ENCODE measurements at regions not wholly inside any gene's neighbourhood (a gene's known extent, or its start where the extent isn't known, plus 50 kb on each side); places are given as distances from the start of the nearest gene placed in this dataset.
A peak's percentile ranks its signal among the peaks of the same experiment; 100 is the strongest.

DNA sequence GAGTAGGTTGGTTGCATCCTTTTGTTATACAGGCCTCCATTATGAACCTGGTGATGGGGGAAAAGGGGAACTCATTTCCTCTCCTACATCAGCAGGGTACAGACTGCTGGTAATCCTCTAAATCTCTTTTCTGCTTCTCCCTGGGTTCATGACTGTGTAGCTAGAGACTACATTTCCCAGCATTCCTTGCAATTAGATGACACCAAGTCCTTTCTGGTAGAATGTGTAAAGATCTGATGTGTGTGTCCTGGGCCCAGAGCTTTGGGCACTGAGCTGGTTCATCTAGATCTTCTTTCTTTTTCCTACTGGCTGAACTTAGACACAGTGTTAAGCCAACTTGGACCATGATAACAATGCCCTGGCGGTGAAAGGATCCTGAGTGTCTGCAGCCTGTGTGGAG is 104.7 kb upstream of the IFNGR1 start:
- no peak overlapping the region for H3K4me3 ChIP-seq (ENCODE audit: low read depth, low read length)
- TF ChIP-seq, protein P1, sequence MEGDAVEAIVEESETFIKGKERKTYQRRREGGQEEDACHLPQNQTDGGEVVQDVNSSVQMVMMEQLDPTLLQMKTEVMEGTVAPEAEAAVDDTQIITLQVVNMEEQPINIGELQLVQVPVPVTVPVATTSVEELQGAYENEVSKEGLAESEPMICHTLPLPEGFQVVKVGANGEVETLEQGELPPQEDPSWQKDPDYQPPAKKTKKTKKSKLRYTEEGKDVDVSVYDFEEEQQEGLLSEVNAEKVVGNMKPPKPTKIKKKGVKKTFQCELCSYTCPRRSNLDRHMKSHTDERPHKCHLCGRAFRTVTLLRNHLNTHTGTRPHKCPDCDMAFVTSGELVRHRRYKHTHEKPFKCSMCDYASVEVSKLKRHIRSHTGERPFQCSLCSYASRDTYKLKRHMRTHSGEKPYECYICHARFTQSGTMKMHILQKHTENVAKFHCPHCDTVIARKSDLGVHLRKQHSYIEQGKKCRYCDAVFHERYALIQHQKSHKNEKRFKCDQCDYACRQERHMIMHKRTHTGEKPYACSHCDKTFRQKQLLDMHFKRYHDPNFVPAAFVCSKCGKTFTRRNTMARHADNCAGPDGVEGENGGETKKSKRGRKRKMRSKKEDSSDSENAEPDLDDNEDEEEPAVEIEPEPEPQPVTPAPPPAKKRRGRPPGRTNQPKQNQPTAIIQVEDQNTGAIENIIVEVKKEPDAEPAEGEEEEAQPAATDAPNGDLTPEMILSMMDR (IDR thresholded peaks at IDR 0.05; ENCODE audit: low read depth, low read length, missing control alignments) = no peak
- no peak for DNase-seq (ENCODE audit: low read depth)
- in situ Hi-C loops (cut with HindIII; ENCODE audit: low sequenced_read_pairs) = no loop called here

DNA sequence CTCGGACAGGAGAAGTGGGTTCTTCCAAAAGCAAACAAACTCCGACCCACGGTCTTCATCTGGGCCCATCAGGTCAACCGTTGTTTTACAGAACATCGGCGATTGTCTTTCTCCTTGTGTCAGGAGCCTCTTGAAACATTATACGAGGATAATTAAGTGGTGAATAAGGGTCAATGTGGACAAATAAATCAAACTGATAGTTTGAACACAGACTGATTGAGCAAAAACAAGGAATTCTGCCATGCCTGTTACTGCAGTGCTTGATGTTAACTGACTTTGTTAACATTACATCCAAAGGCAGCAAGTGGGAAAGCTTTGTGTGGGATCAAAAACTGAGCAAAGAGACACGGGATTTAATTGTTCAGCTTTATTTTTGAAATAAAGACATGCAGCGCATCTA is 101.1 kb upstream of the IFNGR1 start:
- TF ChIP-seq, protein P1 (IDR thresholded peaks at IDR 0.05; ENCODE audit: low read depth, low read length, missing control alignments) = no peak
- no peak overlapping the region for H3K4me3 ChIP-seq (ENCODE audit: low read depth, low read length)
- no peak for DNase-seq (ENCODE audit: low read depth)
- in situ Hi-C loops (cut with HindIII; ENCODE audit: low sequenced_read_pairs) = no loop called here

GRCh38 chr6:137316626-137317025 is 97.4 kb upstream of the IFNGR1 start:
- TF ChIP-seq, protein P1 (IDR thresholded peaks at IDR 0.05; ENCODE audit: low read depth, low read length, missing control alignments) = no peak
- no peak overlapping the region for H3K4me3 ChIP-seq (ENCODE audit: low read depth, low read length)
- DNase-seq (ENCODE audit: low read depth) = no peak
- in situ Hi-C loops (cut with HindIII; ENCODE audit: low sequenced_read_pairs) = no loop called here

DNA sequence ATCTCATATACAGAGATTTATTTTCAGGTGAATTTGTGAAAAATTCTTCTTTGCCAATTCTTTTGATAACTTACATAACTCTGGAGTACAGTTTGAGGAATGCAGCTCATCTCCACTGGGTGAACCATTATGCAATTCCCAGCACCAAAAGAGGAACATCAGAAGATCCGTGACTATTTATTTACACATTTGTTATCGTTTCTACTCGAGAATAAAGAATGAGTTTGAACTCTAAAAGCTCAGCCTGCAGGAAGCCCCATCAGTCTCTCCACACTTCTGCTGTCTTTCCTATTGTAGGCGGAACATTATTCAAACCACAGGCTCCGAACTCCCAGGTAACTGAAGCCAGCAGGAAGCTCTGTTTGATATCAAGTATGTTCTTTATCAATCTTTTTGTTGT is 95.9 kb upstream of the IFNGR1 start:
- no peak for DNase-seq (ENCODE audit: low read depth)
- TF ChIP-seq, protein P1 (IDR thresholded peaks at IDR 0.05; ENCODE audit: low read depth, low read length, missing control alignments) = no peak
- H3K4me3 ChIP-seq (ENCODE audit: low read depth, low read length) = no peak overlapping the region
- in situ Hi-C loops (cut with HindIII; ENCODE audit: low sequenced_read_pairs) = no loop called here

DNA sequence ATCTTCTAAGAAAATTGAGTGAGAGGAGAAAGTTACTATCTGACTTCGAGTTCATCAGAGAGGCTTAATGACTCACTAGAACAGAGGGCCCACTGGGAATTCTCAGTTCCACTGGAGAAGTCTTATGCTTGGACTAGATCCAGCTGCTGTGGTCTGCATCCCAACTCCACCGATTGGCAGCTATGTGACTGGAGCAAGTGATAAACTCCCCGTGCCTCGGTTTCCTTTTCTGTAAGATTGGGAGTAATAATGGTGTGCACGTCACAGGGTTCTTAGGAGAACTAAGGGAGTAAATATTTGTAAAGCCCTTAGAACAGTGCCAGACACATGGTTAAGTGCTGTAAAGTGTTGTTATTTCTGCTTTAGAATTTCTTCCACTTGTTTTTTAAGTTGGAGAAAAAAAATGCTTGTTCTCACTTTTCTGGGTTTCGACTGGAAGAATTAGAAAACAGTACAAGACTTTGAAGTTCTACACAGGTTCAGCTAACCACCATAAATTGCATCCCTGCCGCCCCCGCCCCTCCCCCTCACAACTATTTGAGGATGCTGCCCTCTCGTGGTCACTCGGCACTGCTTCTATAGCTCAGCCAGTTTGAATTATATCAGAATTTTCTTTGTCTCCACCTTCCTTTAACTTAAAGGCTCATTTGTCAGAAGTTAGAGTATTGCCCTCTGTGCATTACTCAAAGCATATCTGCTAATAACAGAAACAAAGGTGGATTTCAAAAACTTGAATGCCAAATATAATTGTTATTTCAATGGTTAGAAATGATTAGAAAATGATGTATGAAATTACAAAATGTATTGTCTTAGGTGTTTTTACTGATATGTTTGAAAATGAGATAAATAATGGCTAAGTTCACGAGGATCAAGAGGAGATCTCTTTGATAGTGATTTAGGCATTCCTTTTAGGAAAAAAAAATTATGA is 95.0 kb upstream of the IFNGR1 start:
- DNase-seq (ENCODE audit: low read depth) = peak; percentile 62
- no peak overlapping the region for H3K4me3 ChIP-seq (ENCODE audit: low read depth, low read length)
- TF ChIP-seq, protein P1 (IDR thresholded peaks at IDR 0.05; ENCODE audit: low read depth, low read length, missing control alignments) = peak; percentile 85
- in situ Hi-C loops (cut with HindIII; ENCODE audit: low sequenced_read_pairs) = no loop called here

DNA sequence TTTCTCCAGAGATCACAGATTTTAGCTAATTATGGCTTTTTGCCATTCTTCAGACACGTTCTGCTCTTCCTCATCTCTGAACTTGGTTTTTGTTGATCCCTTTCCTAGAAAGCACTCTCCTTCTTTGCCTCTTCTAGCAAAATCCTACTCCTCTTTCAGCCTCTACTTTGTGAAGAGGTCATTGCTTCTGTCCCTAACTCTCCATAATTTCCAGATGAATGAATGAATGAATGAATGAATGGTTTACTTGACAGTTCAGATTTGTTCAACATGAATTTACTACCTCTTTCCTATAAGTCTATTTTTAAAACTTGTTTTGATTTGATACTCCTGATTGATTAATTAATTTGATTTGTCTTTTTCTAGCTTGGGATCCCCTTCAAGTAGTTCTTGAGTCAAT is 94.0 kb upstream of the IFNGR1 start:
- in situ Hi-C loops (cut with HindIII; ENCODE audit: low sequenced_read_pairs) = no loop called here
- TF ChIP-seq, protein P1 (IDR thresholded peaks at IDR 0.05; ENCODE audit: low read depth, low read length, missing control alignments) = no peak
- no peak for DNase-seq (ENCODE audit: low read depth)
- H3K4me3 ChIP-seq (ENCODE audit: low read depth, low read length) = no peak overlapping the region
